ENCODE measurements at regions not wholly inside any gene's neighbourhood (a gene's known extent, or its start where the extent isn't known, plus 50 kb on each side); places are given as distances from the start of the nearest gene placed in this dataset.

DNA sequence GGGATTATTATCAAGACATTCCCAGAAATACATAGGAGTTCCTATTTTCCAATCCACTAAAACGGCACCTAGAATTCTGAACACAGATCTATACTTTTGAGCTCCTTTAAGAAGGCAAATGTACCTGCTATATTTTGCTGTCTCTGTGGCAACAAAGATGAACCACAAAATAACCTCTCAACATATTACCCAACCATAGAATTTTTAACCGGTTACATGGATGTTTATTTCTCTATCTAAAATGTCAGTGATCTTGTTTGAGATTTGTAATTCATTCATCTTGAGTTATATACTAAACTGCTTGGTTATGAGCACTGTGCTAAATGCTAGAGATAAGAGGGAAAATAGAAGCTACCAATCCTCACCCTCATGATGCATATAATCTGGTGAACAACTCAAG, 117.5 kb upstream of the HMGCLL1 start:
- no peak for DNase-seq

GRCh38 chr6:55696041-55696440, 117.0 kb upstream of the HMGCLL1 start:
- DNase-seq = no peak

GRCh38 chr6:55694759-55695158, 115.8 kb upstream of the HMGCLL1 start:
- no peak for DNase-seq

GRCh38 chr6:55694148-55694547, 115.2 kb upstream of the HMGCLL1 start:
- no peak for DNase-seq

DNA sequence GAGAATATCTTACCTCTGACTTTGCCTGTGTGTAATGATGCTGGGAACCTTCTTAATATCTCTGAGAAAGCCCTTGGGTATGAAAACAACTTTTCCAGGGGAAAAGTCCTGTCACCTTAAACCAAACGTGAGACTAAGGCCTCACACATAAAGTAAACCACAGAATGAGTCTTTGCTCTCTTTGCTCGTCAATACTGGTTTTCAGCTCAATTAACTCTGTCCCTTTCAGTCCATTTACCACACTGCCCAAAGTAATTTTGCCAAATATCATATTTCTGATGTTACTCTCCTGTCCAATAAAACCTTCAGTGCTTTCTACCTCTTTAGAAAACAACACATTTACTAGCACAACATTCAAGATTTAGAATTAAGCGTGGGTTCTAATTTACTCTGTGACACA, 100.5 kb upstream of the HMGCLL1 start:
- DNase-seq = no peak

DNA sequence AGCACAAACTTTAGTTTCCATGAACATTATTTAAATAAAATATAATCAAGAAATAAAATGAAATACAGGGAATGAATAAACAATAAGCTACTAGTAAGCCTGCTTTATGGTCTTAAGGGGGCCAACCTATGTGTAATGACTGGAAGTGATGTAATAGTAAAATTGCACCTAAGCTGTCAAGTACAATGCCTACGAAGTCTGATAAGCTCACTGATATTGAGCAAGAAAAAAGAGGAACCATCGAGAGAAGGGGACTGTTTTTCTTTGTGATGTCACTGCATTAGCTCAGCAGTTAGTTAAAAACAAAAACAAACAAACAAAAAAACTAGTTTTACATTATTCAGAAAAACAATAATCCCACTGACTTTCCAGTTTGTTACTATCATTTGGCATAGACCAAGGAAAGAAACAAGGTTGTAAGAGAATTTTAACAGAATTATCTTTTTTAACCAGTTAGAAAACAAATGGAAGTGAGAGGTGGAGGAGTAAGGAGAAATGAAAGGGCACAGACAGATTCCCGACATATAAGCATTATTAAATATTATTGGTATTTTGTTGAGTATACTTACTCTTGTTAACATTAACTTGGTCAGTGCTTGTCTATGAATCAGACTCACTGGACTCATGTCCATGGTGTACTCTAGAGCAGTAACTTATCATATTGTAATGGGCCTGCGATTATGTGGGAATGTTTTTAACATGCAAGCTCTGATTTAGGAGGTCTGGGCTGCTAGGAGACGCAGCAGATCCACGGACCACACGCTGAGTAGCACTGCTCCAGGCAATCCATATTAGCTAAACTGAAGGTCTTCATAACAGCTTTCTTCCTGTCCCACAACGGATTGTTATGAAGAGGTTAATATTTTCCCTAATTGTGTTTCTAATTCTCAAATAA, 99.6 kb upstream of the HMGCLL1 start:
- no peak for DNase-seq

DNA sequence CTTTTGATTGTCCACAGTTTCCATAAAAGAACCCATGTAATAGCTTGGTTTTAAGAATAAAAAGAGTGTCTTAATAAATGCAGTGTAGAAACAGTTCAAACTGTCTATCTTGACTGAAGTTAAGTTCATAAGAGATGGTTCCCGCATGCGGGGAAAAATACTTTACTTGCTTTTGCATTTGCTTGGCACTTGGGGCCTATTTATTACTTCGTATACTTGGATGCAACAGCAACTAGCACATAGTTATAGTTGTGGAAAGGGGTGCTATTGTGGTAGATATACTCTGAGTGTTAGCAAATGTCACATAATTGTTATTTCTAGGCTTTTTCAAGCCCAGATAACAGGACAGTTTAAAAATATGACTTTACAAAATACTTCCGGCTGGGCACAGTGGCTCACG, 97.7 kb upstream of the HMGCLL1 start:
- no peak for DNase-seq

DNA sequence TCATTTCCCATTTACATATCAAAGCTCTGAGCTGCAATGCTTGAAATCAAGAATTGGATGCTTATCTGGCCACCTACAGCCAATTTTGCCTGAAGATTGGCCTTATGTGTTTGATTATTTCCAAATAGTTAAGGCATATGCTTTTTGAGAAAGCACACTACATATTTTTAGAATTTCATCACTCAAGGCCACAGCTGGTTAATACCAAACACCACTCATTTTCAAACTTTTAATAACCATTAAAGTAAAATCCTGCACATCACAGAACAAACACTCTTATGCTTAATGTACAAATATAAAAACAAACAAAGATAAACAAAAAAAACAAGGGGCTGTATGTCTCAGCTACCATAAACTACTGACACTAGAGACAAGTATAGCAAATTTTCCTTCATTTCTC, 96.9 kb upstream of the HMGCLL1 start:
- DNase-seq = no peak

- DNase-seq = no peak
Measured at GRCh38 chr6:55674672-55675071, 95.7 kb upstream of the HMGCLL1 start.

DNA sequence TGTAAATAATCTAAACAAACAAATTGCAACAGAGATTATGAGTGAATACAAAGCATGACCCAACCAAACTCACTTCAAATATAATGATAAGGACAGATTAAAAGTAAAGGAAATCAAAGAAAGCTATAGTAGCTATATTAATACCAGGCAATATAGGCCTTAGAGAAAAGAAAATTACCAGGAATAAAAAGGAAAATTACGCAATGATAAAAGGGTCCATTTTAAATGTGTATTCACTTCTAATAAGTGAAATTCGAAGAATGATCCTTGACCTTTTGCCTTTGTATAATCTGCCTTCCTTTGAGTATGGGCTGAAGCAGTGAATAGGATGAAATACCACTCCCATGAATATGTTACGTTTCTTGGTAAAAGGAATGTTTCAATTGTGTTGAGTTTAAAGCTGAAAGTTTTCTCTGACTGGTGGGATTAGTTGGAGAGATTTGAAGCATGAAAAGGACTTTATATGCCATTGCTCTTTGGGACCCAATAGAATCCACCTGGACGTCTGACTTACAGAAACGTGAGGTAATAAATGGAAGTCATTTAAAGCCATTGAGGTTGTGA, 91.9 kb upstream of the HMGCLL1 start:
- DNase-seq = no peak

DNA sequence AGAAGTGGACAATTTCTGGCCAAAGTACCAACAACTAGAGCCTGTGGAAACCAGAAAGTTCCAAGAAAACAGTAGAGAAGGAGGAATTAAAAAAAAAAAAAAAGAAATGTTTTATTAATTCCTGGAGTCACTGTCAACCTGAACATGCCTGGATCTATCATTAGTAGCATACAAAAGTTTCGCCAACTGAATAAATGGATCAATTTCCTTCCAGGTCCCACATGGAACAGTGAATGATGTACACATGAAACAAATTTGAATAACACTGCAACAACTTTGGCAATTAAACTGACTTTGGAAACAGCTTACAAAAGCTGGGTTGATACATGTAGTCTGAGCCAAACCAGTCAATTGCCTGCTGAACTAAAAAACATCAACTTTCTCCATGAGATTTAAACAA, 90.0 kb upstream of the HMGCLL1 start:
- DNase-seq = no peak

DNA sequence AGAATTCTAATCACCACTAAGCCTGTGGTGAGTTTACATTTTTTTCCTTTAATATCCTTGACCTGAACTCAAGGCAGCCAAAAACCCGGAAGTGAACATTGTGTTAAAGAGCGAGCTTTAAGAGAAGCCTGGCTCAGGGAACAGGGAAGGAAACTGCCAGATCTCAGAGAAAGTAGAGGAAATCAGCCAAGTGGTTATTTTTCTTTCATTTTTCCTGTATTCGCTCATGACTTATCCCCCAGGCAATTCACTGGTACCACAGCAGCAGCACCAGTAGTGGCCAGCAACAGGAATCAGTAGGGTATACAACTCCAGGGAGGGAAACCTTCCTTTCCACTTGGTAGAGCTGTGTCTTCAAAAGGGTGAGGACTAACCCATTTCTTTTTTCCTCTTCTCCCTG, 89.6 kb upstream of the HMGCLL1 start:
- no peak for DNase-seq

- DNase-seq = no peak
Measured at GRCh38 chr6:55667341-55667740, 88.3 kb upstream of the HMGCLL1 start.

DNA sequence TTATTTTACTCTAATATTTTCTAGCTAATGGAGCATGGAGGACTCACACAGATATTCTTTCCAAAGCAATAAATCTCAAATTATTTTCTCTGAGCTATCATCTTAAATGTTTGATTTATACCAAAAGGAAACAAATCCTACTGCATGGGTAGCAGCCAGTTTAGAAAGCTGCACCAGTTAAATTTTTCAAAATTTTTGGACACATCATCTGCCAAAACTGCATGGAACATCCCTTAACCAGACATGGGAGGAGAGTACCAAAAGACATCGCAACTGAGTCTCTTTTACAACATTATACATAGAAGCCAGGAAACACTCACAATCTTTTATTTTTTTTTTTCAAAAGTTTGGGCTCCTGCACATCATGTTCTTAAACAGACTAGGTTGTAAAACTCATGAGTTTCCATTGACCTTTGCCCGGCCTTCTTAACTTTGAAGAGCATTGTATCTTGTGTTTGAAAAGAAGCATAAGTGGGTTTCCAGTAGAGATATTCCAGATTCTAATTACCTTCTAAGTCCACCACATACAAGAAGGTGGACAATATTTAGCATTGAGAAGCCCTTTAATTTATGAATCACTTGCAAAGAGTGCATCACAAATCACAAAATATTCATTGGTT, 87.7 kb upstream of the HMGCLL1 start:
- no peak for DNase-seq

- no peak for DNase-seq
Measured at GRCh38 chr6:55666037-55666436, 87.0 kb upstream of the HMGCLL1 start.

DNA sequence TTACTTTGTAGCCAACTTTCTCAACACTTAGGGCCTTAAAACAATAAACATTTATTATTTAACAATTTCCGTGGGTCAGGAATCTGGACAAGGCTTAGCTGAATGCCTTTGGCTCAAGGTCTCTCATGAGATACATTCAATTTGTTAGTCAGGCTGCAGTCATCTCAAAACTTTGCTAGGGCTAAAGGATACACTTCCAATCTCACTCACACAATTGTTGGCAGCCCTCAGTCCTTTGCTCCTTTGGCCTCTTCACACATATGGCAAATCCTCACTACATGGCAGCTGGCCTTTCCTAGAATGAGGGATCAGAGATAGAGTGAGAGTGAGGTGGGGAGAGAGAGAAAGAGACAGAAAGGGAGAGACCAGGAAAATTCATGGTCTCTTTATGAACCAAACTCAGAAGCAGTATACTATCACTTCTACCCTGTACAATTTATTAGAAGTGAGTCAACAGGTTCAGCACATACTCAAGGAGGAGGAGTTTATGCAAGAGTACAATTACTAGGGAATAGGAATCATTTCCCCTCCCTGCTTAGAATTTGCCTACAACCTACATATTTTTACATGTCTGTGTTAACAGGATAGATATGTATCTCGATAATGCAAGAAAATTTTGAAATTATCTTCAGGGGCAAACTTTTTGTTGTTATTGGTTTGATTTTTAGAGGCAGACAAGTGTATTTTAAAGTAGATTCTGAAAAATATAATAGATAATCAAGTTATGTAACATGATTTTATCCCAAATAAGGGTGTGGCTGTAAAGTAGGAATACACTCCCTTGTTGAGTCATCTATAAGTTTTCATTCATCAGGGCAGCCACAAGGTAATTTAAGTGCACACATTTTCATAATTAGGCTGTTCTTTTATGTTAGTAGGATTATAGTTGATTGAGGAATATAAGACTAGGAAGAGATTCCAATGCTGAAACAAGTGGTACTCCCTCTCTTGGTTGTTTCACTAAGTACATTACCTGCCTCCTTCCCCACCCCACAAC, 85.9 kb upstream of the HMGCLL1 start:
- DNase-seq = no peak

DNA sequence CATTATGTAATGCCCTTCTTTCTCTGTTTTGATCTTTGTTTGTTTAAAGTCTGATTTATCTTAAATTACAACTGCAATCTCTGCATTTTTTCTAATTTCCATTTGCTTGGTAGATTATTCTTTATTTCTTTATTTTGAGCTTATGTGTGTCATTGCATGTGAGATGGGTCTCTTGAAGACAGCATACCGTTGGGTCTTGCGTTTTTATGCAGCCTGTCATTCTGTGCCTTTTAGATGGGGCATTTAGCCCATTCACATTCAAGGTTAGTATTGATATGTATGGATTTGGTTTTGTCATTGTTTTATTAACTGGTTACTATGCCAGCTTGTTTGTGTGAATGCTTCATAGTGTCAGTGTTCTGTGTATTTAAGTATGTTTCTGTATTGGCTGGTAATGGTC, 84.9 kb upstream of the HMGCLL1 start:
- DNase-seq = no peak

DNA sequence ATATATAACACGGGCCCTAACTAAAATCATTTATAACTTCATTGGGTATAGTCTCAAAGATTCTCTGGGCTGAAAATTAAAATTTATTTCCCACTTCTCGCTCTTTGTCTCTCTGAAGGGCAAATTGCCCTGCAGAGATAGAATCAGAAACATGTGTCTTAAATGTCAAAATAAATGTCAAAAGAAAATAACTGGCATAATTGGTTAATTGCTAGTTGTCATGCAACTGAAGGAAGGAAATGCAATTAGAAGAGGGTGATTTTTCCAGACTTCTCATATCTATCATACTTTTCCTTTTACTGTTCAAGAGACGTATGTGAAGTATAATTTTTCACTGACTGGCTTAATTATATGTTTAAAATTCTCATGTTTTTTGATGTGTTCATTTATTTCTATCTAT, 80.3 kb upstream of the HMGCLL1 start:
- DNase-seq = no peak

DNA sequence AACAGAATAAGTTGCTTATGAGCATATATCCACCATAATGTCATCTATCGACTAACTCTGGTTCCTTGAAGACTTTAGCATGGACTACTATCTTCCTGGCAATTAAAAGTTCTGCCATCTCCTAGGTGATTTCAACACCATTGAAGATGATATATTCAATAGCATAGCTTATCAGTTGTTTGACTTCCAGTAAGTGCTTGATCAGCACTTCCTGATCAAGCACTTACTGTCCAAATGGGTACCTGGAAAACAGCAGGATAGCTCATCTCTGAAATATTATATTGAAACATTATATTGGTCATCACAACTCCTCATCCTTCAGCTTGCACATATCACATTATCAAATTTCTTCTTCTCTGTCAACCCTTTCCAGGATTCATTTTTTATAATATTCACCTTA, 75.5 kb upstream of the HMGCLL1 start:
- no peak for DNase-seq

- DNase-seq = no peak
Measured at GRCh38 chr6:55652429-55652828, 73.4 kb upstream of the HMGCLL1 start.

DNA sequence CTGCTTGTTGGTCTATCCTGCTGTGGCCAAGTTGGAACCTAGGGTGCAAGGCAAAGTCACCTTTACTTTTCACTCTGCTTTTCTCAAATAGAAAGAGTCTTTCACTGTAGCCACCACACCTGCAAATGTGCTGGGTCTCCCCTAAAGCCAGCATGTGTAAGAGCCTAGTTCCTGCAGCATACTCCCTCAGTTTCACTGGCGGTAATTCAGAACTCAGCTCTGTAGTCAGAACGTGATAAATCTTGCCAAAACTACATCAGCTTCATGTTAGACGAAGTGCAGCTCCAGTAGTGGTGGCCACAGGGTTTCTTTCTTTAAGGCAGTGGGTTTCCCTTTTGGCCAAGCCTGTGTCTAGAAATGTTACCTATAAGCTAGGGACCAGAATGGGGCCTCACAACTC, 72.0 kb upstream of the HMGCLL1 start:
- no peak for DNase-seq

DNA sequence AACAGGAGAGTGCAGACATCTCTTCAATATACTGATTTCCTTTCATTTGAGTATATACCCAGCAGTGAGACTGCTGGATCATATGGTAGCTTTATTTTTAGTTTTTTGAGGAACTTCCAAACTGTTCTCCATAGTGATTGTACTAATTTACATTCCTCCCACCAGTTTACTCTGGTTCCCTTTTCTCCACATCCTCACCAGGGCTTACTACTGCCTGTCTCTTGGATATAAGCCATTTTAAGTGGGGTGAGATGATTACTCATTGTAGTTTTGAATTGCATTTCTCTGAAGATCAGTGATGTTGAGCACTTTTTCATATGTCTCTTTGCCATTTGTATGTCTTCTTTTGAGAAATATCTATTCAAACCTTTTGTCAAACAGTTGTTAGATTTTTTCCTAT, 64.9 kb upstream of the HMGCLL1 start:
- peak; percentile 62 to 63 for DNase-seq

DNA sequence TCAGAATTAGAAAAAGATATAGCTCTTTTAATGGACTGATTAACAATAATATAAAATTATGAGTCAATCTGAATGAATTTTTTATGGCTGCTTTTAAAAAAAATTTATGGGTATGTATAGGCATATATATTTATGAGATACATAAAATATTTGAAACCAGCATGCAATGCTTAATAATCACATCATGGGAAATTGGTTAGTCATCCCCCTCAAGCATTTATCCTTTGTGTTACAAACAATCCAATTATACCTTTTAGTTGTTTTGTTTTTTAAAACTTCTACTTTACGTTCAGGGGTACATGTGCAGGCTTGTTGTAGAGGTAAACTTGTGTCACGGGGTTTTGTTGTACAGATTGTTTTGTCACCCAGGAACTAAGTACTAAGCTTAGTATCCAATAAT, 63.4 kb upstream of the HMGCLL1 start:
- DNase-seq = no peak
